Ovary (tissue), 7 donors: ENCODE measurements at regions not wholly inside any gene's neighbourhood (a gene's known extent, or its start where the extent isn't known, plus 50 kb on each side); places are given as distances from the start of the nearest gene placed in this dataset.

Experiments
- DNase-seq, 5 donors: peaks; one replicate each; pipeline ENCODE4 v3.0.0-alpha.2; 2019 to 2020
- H3K27ac ChIP-seq, 2 donors: fragments of 200-600 bp; one replicate each; pipeline versions ENCODE4 v1.5.1 to v1.8.0; 2019 to 2022
- H3K27me3 ChIP-seq: fragments of 200-600 bp; one replicate; pipeline ENCODE4 v1.8.0; 2022
- H3K36me3 ChIP-seq: fragments of 200-600 bp; sonication (generic); one replicate; pipeline ENCODE4 v1.5.1; 2019
- H3K4me1 ChIP-seq: one replicate; pipeline ENCODE4 v1.8.1; 2013; ENCODE audit warnings: mild to moderate bottlenecking, moderate library complexity; ENCODE audit not compliant: insufficient read depth
- H3K4me3 ChIP-seq: fragments of 200-600 bp; sonication (generic); one replicate; pipeline ENCODE4 v1.5.1; 2017
- H3K9me3 ChIP-seq, 2 donors: fragments of 200-600 bp in 1 of 2; sonication (generic) in 1 of 2; one replicate each; pipeline versions ENCODE4 v1.5.1 to v1.8.1; 2013 to 2019; ENCODE audit warnings: mild to moderate bottlenecking in 1 of 2, moderate library complexity in 1 of 2
- EP300 ChIP-seq: sonication (generic); formaldehyde crosslinking; IDR thresholded peaks from one replicate; pipeline ENCODE4 v1.6.1; 2017; ENCODE audit warnings: antibody characterized with exemption
- POLR2A ChIP-seq: fragments of 450-650 bp; IDR thresholded peaks from one replicate; pipeline ENCODE4 v1.6.1; 2017; ENCODE audit warnings: antibody characterized with exemption, mild to moderate bottlenecking, moderate library complexity
- WGBS, 3 donors: extraction: QIAGEN DNeasy Blood & Tissue Kit in 1 of 3; methylation state at CpG; one replicate each; pipeline versions ENCODE4 v1.1.5 to v1.1.7; 2013 to 2017; 5-methylcytosine and 5-hydroxymethylcytosine counted together
- intact Hi-C, 4 donors: fragments of 100-400 bp; cut with DNase I; formaldehyde crosslinking; loops; one replicate each; pipeline versions ENCODE4 v1.11.0 to v1.15.1; 2022 to 2023
- TF ChIP-seq, protein P1 (sequence below), 3 donors: fragments of 450-650 bp in 2 of 3; fragments of 200-600 bp in 1 of 3; IDR thresholded peaks; one replicate each; pipeline versions ENCODE4 v1.5.1 to v1.8.0; 2016 to 2022; ENCODE audit warnings: antibody characterized with exemption in 3 of 3, mild to moderate bottlenecking in 1 of 3
- donor health status: DM: no; HTN: no; CAD: no; lungs with moderate emphysema.
- donor health status: DM: no; HTN: no; CAD: no.
- donor health status: Bipolar disorder and iron deficiency.
- donor health status: DM: no; HTN: no; CAD: no.
- donor health status: DM: yes; HTN: yes; CAD: no.

DNA sequence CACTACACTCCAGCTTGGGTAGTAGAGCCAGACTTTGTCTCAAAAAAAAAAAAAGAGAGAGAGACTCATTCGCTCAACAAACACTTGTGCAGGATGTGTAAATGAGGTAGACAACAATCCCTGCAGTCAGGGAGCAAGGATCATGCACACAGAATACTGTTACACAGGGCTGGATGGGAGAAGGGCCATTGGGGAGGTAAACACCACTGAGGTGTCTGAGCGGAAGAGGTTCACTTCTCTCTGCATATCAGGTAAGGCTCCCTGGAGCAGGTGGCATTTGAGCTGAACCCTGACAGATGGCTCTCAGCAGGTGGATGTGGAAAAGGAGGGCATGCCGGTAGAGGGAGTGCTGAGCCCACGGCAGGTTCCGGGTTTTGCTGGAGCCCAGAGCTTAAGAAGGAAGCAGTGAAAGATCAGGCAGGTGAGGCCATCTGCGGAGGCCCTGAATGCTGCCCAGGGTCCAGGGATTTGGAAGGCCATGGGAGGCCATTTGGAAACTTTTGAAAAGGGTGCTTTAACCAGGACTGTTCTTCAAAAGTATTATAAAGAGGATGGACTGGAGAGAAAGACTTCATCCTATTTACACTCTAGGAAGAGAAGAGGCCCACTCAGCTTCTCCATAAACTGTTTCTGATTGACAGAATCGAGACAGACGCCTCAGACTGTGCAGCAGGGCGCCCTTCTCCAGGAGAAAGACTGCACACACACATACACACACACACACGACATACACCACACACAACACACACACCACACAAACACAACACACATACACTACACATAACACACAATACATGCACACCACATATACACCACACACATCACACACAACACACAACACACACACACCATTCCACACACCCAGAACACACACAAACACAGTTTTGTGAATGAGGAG lies 199.4 kb downstream of the USP12 start:
- Histone ChIP-seq H3K9me3 (no peaks in the 10 kb centered on the region), H3K4me1 (peaks cover 3% of the 10 kb centered on the region), H3K36me3 (no peaks in the 10 kb centered on the region), H3K27ac (no peak overlapping the region), H3K27me3 (no peaks in the 10 kb centered on the region), H3K4me3 (no peak overlapping the region)
- DNase-seq, result no peak
- intact Hi-C loops, result loop anchor here in 1 of 4 donors (10.0 kb wide), 1 partner anchor 303 kb away; the partner anchor contains the start of gene RASL11A
- TF ChIP-seq EP300 (no peak), POLR2A (no peak)
- TF ChIP-seq, protein P1, sequence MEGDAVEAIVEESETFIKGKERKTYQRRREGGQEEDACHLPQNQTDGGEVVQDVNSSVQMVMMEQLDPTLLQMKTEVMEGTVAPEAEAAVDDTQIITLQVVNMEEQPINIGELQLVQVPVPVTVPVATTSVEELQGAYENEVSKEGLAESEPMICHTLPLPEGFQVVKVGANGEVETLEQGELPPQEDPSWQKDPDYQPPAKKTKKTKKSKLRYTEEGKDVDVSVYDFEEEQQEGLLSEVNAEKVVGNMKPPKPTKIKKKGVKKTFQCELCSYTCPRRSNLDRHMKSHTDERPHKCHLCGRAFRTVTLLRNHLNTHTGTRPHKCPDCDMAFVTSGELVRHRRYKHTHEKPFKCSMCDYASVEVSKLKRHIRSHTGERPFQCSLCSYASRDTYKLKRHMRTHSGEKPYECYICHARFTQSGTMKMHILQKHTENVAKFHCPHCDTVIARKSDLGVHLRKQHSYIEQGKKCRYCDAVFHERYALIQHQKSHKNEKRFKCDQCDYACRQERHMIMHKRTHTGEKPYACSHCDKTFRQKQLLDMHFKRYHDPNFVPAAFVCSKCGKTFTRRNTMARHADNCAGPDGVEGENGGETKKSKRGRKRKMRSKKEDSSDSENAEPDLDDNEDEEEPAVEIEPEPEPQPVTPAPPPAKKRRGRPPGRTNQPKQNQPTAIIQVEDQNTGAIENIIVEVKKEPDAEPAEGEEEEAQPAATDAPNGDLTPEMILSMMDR (IDR thresholded peaks at IDR 0.05), result no peak
- WGBS, 3 donors, result 47 to 58% (median 56%) methylated on average over 10 of the region's 10 CpGs

DNA sequence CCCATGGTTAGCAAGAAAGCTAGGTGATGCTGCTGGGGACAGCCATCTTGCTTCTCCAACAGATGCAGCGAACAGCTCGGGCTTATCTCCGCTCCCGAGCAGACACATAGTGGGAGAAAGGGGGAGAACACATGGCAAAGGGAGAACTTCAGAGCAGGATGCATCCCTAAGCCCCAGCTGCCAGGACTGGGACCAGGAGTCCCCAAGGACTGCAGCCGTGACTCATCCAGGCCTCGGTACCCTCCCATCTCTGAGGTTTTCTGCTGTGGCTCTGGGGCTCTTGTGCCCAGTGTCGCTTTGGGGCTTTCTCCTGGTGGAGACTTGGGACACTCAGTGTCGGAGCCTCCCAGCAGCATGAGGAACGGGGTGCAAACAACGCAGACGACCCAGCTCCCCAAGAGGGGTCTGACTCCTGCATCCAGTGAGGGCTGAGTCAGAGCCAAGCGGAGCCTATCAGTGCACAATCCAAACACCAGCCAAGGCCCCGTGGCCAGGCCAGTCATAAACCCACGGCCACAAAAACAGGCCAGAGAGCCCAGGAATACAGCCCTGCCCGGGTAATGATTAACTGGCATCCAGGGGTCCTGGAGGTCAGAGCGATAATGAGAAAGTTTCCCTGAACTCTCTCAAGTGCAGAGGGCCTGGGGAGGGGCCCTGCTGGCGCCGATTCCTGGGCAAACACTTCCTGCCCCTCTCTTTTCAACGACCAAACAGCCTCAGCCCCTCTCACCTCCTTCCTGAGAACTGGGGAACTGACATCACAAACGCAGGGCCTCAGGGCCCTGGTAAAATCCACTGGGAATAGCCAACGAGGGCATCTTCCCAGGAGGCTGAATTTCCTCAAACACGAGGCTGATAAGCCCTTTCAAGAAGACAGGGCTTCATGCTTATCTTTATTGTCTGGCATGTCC lies 202.9 kb downstream of the USP12 start:
- intact Hi-C loops, result no loop called here
- H3K4me1 ChIP-seq, result peaks cover 13% of the 10 kb centered on the region
- no peak overlapping the region for H3K4me3 ChIP-seq
- DNase-seq, result no peak
- no peaks in the 10 kb centered on the region for H3K27me3 ChIP-seq
- TF ChIP-seq POLR2A, result no peak
- no peak for TF ChIP-seq EP300
- TF ChIP-seq, protein P1 (IDR thresholded peaks at IDR 0.05), result no peak
- no peak overlapping the region for H3K27ac ChIP-seq
- no peaks in the 10 kb centered on the region for H3K9me3 ChIP-seq
- no peaks in the 10 kb centered on the region for H3K36me3 ChIP-seq
- 70 to 75% (median 75%) methylated on average over 19 to 22 of the region's 22 CpGs for WGBS, 3 donors

DNA sequence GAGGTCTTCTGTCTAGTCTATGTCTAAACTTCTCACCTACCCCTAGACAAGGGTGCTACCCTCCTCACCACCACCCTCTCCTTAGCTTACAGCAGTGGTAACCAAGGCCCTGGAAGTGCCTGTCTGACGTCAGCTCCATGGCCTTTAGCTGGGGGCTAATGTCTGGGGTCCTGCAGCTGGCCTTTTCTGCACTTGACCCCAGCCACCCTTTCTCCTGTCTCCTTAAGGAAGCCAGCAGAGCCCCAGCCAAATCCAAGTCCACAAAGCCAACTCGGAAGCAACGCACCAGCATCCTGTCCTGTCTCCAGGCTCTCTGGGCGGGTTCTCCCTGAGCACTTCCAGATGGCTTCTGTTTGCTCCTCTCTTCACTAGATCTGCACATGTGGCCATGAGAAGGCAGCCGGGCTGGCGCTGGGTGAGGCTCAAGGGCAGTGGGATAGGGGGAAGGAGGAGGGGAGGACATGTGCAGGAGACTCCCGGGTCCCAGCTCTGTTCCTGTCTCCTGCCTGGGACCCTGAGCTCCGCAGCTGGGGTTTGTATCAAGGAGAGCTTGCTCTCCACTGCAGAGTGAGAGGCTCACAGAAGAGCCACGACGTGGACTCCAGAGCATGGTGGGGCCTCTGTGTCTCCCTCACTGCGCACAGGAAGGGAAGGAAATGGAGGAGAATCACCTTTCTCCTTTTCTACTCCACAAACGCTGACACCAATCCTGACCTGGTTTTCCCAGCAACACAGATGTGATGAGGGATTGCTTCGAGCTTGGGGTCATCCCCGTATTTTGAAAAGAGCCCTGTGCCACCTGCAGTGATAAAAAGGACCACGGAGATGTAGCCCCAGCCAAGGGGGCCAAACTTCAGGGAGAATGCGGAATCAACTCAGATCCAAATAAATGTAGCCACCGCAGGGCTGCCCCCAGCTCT lies 204.2 kb downstream of the USP12 start:
- no peaks in the 10 kb centered on the region for H3K27me3 ChIP-seq
- 31 to 41% (median 35%) methylated on average over 17 of the region's 17 CpGs for whole genome bisulfite sequencing, 3 donors
- TF ChIP-seq EP300 (no peak), POLR2A (no peak)
- TF ChIP-seq, protein P1 (IDR thresholded peaks at IDR 0.05), result no peak
- no peaks in the 10 kb centered on the region for H3K9me3 ChIP-seq
- H3K4me1 ChIP-seq, result peaks cover 13% of the 10 kb centered on the region
- H3K4me3 ChIP-seq, result no peak overlapping the region
- intact Hi-C loops, result no loop called here
- no peaks in the 10 kb centered on the region for H3K36me3 ChIP-seq
- peak overlapping the region in 1 of 2 donors; percentile 19 for H3K27ac ChIP-seq
- DNase-seq, result peak; percentile 40 to 70 (median 51)

DNA sequence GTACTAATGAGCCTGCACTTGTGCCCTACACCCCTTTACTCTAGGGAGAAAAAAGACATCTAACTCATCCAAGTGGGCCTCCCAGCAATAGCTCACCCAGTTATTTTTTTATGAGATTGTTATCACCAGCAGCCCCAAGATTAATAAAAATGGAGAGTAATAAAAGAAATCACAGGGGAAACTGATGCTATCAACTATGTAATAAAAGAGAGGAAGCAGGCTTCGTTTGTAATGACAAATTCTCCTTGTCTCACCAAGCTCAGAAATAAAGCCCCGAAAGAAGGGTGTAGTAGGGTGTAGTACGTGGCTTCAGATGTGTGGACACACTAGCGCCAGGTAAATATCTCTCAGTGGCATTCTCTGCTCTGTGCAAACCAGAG lies 204.9 kb downstream of the USP12 start:
- Histone ChIP-seq H3K27me3 (no peaks in the 10 kb centered on the region), H3K9me3 (no peaks in the 10 kb centered on the region), H3K4me3 (no peak overlapping the region), H3K27ac (no peak overlapping the region), H3K4me1 (peaks cover 13% of the 10 kb centered on the region), H3K36me3 (no peaks in the 10 kb centered on the region)
- TF ChIP-seq EP300 (no peak), POLR2A (no peak)
- TF ChIP-seq, protein P1 (IDR thresholded peaks at IDR 0.05), result no peak
- no peak for DNase-seq
- intact Hi-C loops, result no loop called here
- 85 to 89% (median 89%) methylated on average over 4 of the region's 4 CpGs for WGBS, 3 donors
